Mesenchymal stem cell (in vitro differentiated cells and primary cell): ENCODE measurements at regions not wholly inside any gene's neighbourhood (a gene's known extent, or its start where the extent isn't known, plus 50 kb on each side); places are given as distances from the start of the nearest gene placed in this dataset.
"Not testable (repeated sequence)": the region's sequence is repeated elsewhere in the genome, so short reads cannot be mapped to it uniquely, and the experiment has no call there.

Source experiments
- DNase-seq: peaks from one replicate; pipeline ENCODE4 v3.0.0-alpha.2; 2013
- H2AFZ ChIP-seq: one replicate; pipeline ENCODE4 v1.6.1; 2013; ENCODE audit warnings: low read depth, mild to moderate bottlenecking, control low read depth, inconsistent platforms, low read length, moderate library complexity
- H2AK5ac ChIP-seq: 2 replicates; pipeline ENCODE4 v1.6.1; 2013; ENCODE audit warnings: low read length, moderate library complexity, mild to moderate bottlenecking, inconsistent platforms; ENCODE audit not compliant: severe bottlenecking
- H2BK120ac ChIP-seq: one replicate; pipeline ENCODE4 v1.6.1; 2013; ENCODE audit warnings: low read depth, mild to moderate bottlenecking, inconsistent platforms, low read length, moderate library complexity
- H2BK12ac ChIP-seq, 2 experiments: one replicate each; pipeline ENCODE4 v1.6.1; 2013; ENCODE audit warnings: inconsistent platforms in 2 of 2, low read length in 2 of 2, mild to moderate bottlenecking in 2 of 2, moderate library complexity in 2 of 2, control low read depth in 1 of 2
- H2BK15ac ChIP-seq: one replicate; pipeline ENCODE4 v1.6.1; 2013; ENCODE audit warnings: mild to moderate bottlenecking, low read depth, inconsistent platforms; ENCODE audit not compliant: poor library complexity, severe bottlenecking
- H2BK5ac ChIP-seq: 2 replicates; pipeline ENCODE4 v1.6.1; 2013; ENCODE audit warnings: low read depth, mild to moderate bottlenecking, low read length, control low read depth, inconsistent platforms; ENCODE audit not compliant: poor library complexity, severe bottlenecking
- H3K14ac ChIP-seq, 2 experiments: one replicate each; pipeline ENCODE4 v1.6.1; 2013; ENCODE audit warnings: inconsistent platforms in 2 of 2, low read length in 2 of 2, control low read depth in 1 of 2, mild to moderate bottlenecking in 1 of 2, moderate library complexity in 1 of 2
- H3K18ac ChIP-seq, 2 experiments: one replicate each; pipeline ENCODE4 v1.6.1; 2013; ENCODE audit warnings: inconsistent platforms in 2 of 2, low read length in 2 of 2, control low read depth in 1 of 2, low read depth in 1 of 2, mild to moderate bottlenecking in 1 of 2
- H3K23ac ChIP-seq, 2 experiments: one replicate each; pipeline ENCODE4 v1.6.1; 2013; ENCODE audit warnings: inconsistent platforms in 2 of 2, low read length in 2 of 2, mild to moderate bottlenecking in 2 of 2, moderate library complexity in 2 of 2, control low read depth in 1 of 2
- H3K27ac ChIP-seq: 2 replicates; pipeline ENCODE4 v1.5.1; 2013; ENCODE audit warnings: mild to moderate bottlenecking, moderate library complexity, low read length, control low read depth, inconsistent platforms; ENCODE audit not compliant: poor library complexity, severe bottlenecking
- H3K27me3 ChIP-seq, 2 experiments: 2 replicates each; pipeline versions ENCODE4 v1.6.1 to v1.7.0; 2013; ENCODE audit warnings: low read length in 2 of 2, mild to moderate bottlenecking in 2 of 2, moderate library complexity in 2 of 2, control low read depth in 1 of 2, inconsistent platforms in 1 of 2; ENCODE audit not compliant: control insufficient read depth in 1 of 2, insufficient read depth in 1 of 2
- H3K36me3 ChIP-seq, 2 experiments: 2 replicates each; pipeline versions ENCODE4 v1.6.1 to v1.7.0; 2013; ENCODE audit warnings: low read length in 2 of 2, control low read depth in 1 of 2, inconsistent platforms in 1 of 2, low read depth in 1 of 2, mild to moderate bottlenecking in 1 of 2; ENCODE audit not compliant: insufficient read depth in 2 of 2, control insufficient read depth in 1 of 2
- H3K4ac ChIP-seq, 2 experiments: one replicate each; pipeline ENCODE4 v1.6.1; 2013; ENCODE audit warnings: inconsistent platforms in 2 of 2, low read length in 2 of 2, mild to moderate bottlenecking in 2 of 2, moderate library complexity in 2 of 2, control low read depth in 1 of 2, low read depth in 1 of 2
- H3K4me1 ChIP-seq: 2 replicates; pipeline ENCODE4 v1.6.1; 2013; ENCODE audit warnings: low read depth, low read length, control low read depth; ENCODE audit not compliant: control insufficient read depth, insufficient read depth
- H3K4me2 ChIP-seq: 2 replicates; pipeline ENCODE4 v1.6.1; 2013; ENCODE audit warnings: low read length, mild to moderate bottlenecking, inconsistent platforms; ENCODE audit not compliant: poor library complexity, severe bottlenecking
- H3K4me3 ChIP-seq, 2 experiments: 2 replicates each; pipeline versions ENCODE4 v1.5.1 to v1.7.0; 2013; ENCODE audit warnings: low read length in 2 of 2, mild to moderate bottlenecking in 2 of 2, control low read depth in 1 of 2, low read depth in 1 of 2; ENCODE audit not compliant: insufficient read depth in 1 of 2
- H3K79me1 ChIP-seq: replicated peaks from 2 replicates; pipeline ENCODE4 v1.6.1; 2013; ENCODE audit warnings: mild to moderate bottlenecking, control low read depth, low read length, inconsistent platforms; ENCODE audit not compliant: poor library complexity, severe bottlenecking
- H3K9ac ChIP-seq: 2 replicates; pipeline ENCODE4 v1.7.0; 2013; ENCODE audit warnings: mild to moderate bottlenecking, low read length, moderate library complexity
- H3K9me3 ChIP-seq: 2 replicates; pipeline ENCODE4 v1.7.0; 2013; ENCODE audit warnings: mild to moderate bottlenecking, low read length; ENCODE audit not compliant: control insufficient read depth
- H4K8ac ChIP-seq: one replicate; pipeline ENCODE4 v1.6.1; 2013; ENCODE audit warnings: inconsistent platforms, mild to moderate bottlenecking, low read length, moderate library complexity
- H4K91ac ChIP-seq: one replicate; pipeline ENCODE4 v1.6.1; 2013; ENCODE audit warnings: mild to moderate bottlenecking, low read length, inconsistent platforms
- WGBS: methylation state at CpG from one replicate; pipeline ENCODE4 v1.1.7; 2013; ENCODE audit warnings: mixed read lengths; 5-methylcytosine and 5-hydroxymethylcytosine counted together

- not testable (repeated sequence) for H2BK5ac ChIP-seq, H3K27ac ChIP-seq, H4K91ac ChIP-seq, H2BK120ac ChIP-seq, H2AK5ac ChIP-seq, H3K36me3 ChIP-seq, H2BK12ac ChIP-seq, H3K4me2 ChIP-seq, H3K4me3 ChIP-seq, H2BK15ac ChIP-seq, H3K9ac ChIP-seq, H3K23ac ChIP-seq, H3K79me1 ChIP-seq, H4K8ac ChIP-seq, H3K4me1 ChIP-seq, H3K9me3 ChIP-seq, H3K4ac ChIP-seq, H3K18ac ChIP-seq, H3K14ac ChIP-seq, H3K27me3 ChIP-seq, H2AFZ ChIP-seq, DNase-seq
- 88% methylated on average over 3 of the region's 3 CpGs for WGBS
These were observed 438.4 kb upstream of the TBL1XR1 start for GRCh38 chr3:177635601-177636106.

- Histone ChIP-seq H2BK5ac (no peak overlapping the region), H3K4me3 (no peak overlapping the region), H2AK5ac (peak overlapping the region; percentile 58), H3K27me3 (no peaks in the 10 kb centered on the region), H3K23ac (no peak overlapping the region), H2AFZ (no peak overlapping the region), H3K9ac (no peak overlapping the region), H2BK12ac (peak overlapping the region in 1 of 2 experiments; percentile 10), H2BK15ac (no peak overlapping the region), H4K8ac (peak overlapping the region; percentile 55), H2BK120ac (no peak overlapping the region), H3K14ac (no peak overlapping the region), H4K91ac (no peak overlapping the region), H3K18ac (peak overlapping the region; percentile 22 to 71), H3K4me1 (peaks cover 5% of the 10 kb centered on the region), H3K27ac (no peak overlapping the region), H3K9me3 (no peaks in the 10 kb centered on the region), H3K79me1 (no peaks in the 10 kb centered on the region), H3K4ac (no peak overlapping the region), H3K4me2 (no peak overlapping the region), H3K36me3 (no peaks in the 10 kb centered on the region)
- no peak for DNase-seq
- 83% methylated on average over 8 of the region's 8 CpGs for WGBS
These were observed 443.2 kb upstream of the TBL1XR1 start for GRCh38 chr3:177640319-177640965.

DNA sequence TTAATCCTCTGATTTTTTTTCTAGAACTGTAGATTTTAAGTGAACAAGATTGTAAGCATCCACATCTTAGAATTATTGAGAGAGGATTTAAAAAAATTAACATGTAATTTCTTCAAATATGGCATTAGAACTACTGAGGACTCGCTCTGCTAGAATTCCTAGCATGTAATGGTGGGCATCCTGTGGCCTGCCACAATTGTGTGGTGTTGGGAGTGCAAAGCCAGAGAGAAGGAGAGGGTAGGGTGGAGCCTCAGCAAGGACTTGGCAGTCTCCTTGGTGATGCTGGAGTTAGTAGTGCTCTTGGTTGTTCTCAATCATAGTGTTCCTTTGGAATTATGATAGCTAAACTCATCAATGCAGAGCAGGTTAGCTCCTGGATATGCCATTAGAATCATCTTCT, 443.9 kb upstream of the TBL1XR1 start:
- Histone ChIP-seq H2AFZ (no peak overlapping the region), H3K79me1 (no peaks in the 10 kb centered on the region), H2BK120ac (no peak overlapping the region), H3K9me3 (no peaks in the 10 kb centered on the region), H3K36me3 (no peaks in the 10 kb centered on the region), H4K8ac (no peak overlapping the region), H2AK5ac (no peak overlapping the region), H3K4me1 (peaks cover 5% of the 10 kb centered on the region), H3K14ac (no peak overlapping the region), H3K9ac (no peak overlapping the region), H4K91ac (no peak overlapping the region), H3K27ac (no peak overlapping the region), H3K23ac (no peak overlapping the region), H2BK15ac (no peak overlapping the region), H2BK5ac (no peak overlapping the region), H3K4me2 (no peak overlapping the region), H3K4ac (no peak overlapping the region), H2BK12ac (no peak overlapping the region), H3K27me3 (no peaks in the 10 kb centered on the region), H3K4me3 (no peak overlapping the region), H3K18ac (no peak overlapping the region)
- DNase-seq: no peak
- 100% methylated on average over 1 of the region's 1 CpG for WGBS

- H3K23ac ChIP-seq: no peak overlapping the region
- no peak overlapping the region for H4K91ac ChIP-seq
- H2AFZ ChIP-seq: no peak overlapping the region
- H3K79me1 ChIP-seq: no peaks in the 10 kb centered on the region
- H4K8ac ChIP-seq: no peak overlapping the region
- no peaks in the 10 kb centered on the region for H3K9me3 ChIP-seq
- H3K18ac ChIP-seq: no peak overlapping the region
- H3K27ac ChIP-seq: no peak overlapping the region
- H3K27me3 ChIP-seq: no peaks in the 10 kb centered on the region
- H2BK12ac ChIP-seq: no peak overlapping the region
- H3K4ac ChIP-seq: no peak overlapping the region
- no peak overlapping the region for H2BK120ac ChIP-seq
- DNase-seq: no peak
- no peak overlapping the region for H3K9ac ChIP-seq
- H2BK5ac ChIP-seq: no peak overlapping the region
- no peaks in the 10 kb centered on the region for H3K36me3 ChIP-seq
- no peak overlapping the region for H3K14ac ChIP-seq
- peaks cover 6% of the 10 kb centered on the region for H3K4me1 ChIP-seq
- H3K4me3 ChIP-seq: no peak overlapping the region
- no peak overlapping the region for H2AK5ac ChIP-seq
- H2BK15ac ChIP-seq: no peak overlapping the region
- H3K4me2 ChIP-seq: no peak overlapping the region
- WGBS: 89% methylated on average over 7 of the region's 8 CpGs
These were observed 444.9 kb upstream of the TBL1XR1 start for GRCh38 chr3:177642042-177642803.
